ENCODE measurements at regions not wholly inside any gene's neighbourhood (a gene's known extent, or its start where the extent isn't known, plus 50 kb on each side); places are given as distances from the start of the nearest gene placed in this dataset.

DNA sequence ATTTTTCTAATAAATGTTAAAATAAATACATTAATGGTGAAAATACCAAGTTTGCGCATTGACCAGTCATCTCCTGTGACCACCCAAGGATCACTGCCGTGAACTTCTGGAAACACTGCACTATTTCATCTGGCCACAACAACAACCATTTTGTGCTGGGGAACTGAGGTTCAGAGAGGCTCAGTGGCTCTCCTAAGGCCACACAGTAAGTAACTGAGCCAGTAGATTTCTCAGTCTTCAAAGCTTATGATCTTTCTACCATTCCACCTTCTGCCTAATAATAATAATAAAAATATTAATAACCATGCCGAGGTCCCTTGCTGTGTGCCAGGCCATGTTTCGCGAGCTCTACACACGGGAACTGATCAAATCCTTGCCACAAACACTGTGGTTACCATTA lies 182.0 kb downstream of the IRF8 start:
- no TSS peak for BruUV-seq (replicated peaks)
- CTCF ChIA-PET, result interaction anchor here (1.2 kb wide), 1 partner anchor 437 kb away, joined by 3 read pairs; no protein-coding TSS in a partner anchor
- H3K9me2 ChIP-seq (ENCODE audit: insufficient read depth), result no peaks in the 10 kb centered on the region
- H3K27ac ChIP-seq (ENCODE audit: low read depth, low read length), result no peak overlapping the region
- intact Hi-C loops (cut with micrococcal nuclease), result no loop called here
- H3K27me3 ChIP-seq (ENCODE audit: insufficient read depth, low read length), result peaks cover 23% of the 10 kb centered on the region; the same call in 1 of the 2 replicates
- TF ChIP-seq POLR2A (IDR thresholded peaks at IDR 0.05; ENCODE audit: borderline replicate concordance, extremely low read depth, insufficient read depth, insufficient read length) (no peak), TCF7L2 (IDR thresholded peaks at IDR 0.05; ENCODE audit: borderline replicate concordance, extremely low read depth, insufficient read depth, insufficient read length) (no peak)
- RAD21 ChIA-PET (ENCODE audit: low non-redundant PET in 1 of 2, low total read pairs in 2 of 2, uncharacterized antibody in 2 of 2, unreplicated experiment in 2 of 2), result no interaction called here
- H3K4me3 ChIP-seq (replicated peaks in 1 of 2; ENCODE audit: low read depth in 1 of 2, low read length in 2 of 2), result no peak overlapping the region
- H3K4me1 ChIP-seq (ENCODE audit: control insufficient read depth in 1 of 2, insufficient read depth in 2 of 2, low read length in 2 of 2), result no peaks in the 10 kb centered on the region
- POLR2A ChIA-PET, result no interaction called here
- no peak overlapping the region for H3K9ac ChIP-seq (ENCODE audit: low read length)
- no peaks in the 10 kb centered on the region for H3K79me2 ChIP-seq (ENCODE audit: insufficient read depth, low read length)
- no peak for DNase-seq (ENCODE audit: low read depth, low spot score)
- no peak for ATAC-seq
- H4K20me1 ChIP-seq (ENCODE audit: insufficient read depth), result no peaks in the 10 kb centered on the region
- no peak overlapping the region for H2AFZ ChIP-seq (ENCODE audit: low read depth, low read length, poor library complexity, severe bottlenecking)
- H3K9me3 ChIP-seq (ENCODE audit: control insufficient read depth in 1 of 2, insufficient read depth in 1 of 2, low read depth in 1 of 2, low read length in 2 of 2), result no peaks in the 10 kb centered on the region
- no peak overlapping the region for H3K4me2 ChIP-seq (ENCODE audit: low read length)
- H3K36me3 ChIP-seq (ENCODE audit: control insufficient read depth in 1 of 2, insufficient read depth in 2 of 2, low read length in 2 of 2), result no peaks in the 10 kb centered on the region

DNA sequence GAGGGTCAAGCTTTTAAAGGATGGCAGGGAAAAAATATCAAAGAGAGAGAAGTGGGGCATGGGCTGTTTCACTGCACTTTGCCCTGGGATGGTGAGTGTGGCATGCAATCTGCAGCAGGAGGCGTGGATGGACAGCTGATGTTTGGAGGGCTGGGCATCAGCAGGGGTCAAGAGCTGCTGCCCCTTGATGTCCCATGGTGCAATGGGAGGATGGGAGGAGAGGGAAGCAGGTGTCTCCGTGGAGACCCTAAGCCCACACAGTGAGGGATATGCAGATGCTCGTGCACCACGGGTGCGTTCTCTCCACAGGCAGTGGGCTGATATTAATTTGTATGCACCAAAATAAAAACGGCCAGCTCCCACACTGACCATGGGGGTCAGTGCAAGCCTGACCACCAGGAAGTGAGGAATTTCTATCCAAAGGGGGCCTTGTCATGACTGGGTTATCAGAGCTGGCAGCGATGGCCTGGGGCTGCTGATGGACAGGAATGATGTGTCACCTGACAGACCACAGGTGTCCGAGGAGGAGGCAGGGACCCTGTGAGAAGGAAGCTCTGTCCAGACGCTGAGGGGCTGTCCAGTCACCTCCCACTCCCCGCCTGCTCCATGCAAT lies 183.6 kb downstream of the IRF8 start:
- H2AFZ ChIP-seq (ENCODE audit: low read depth, low read length, poor library complexity, severe bottlenecking), result no peak overlapping the region
- no peak overlapping the region for H3K9ac ChIP-seq (ENCODE audit: low read length)
- no peak overlapping the region for H3K4me2 ChIP-seq (ENCODE audit: low read length)
- no peaks in the 10 kb centered on the region for H3K79me2 ChIP-seq (ENCODE audit: insufficient read depth, low read length)
- ATAC-seq, result no peak
- H4K20me1 ChIP-seq (ENCODE audit: insufficient read depth), result no peaks in the 10 kb centered on the region
- H3K4me3 ChIP-seq (replicated peaks in 1 of 2; ENCODE audit: low read depth in 1 of 2, low read length in 2 of 2), result no peak overlapping the region
- no TSS peak for BruUV-seq (replicated peaks)
- CTCF ChIA-PET, result interaction anchor here (1.1 kb wide), 1 partner anchor 9 kb away, joined by 4 read pairs; no protein-coding TSS in a partner anchor
- RAD21 ChIA-PET (ENCODE audit: low non-redundant PET in 1 of 2, low total read pairs in 2 of 2, uncharacterized antibody in 2 of 2, unreplicated experiment in 2 of 2), result no interaction called here
- TF ChIP-seq RAD21 (IDR thresholded peaks at IDR 0.05; ENCODE audit: low read depth) (no peak), ZFX (IDR thresholded peaks at IDR 0.05) (no peak), CBX3 (IDR thresholded peaks at IDR 0.05; ENCODE audit: low read depth) (no peak), FOSL1 (IDR thresholded peaks at IDR 0.05; ENCODE audit: low read depth) (no peak), JUND (IDR thresholded peaks at IDR 0.05) (no peak), TCF7L2 (IDR thresholded peaks at IDR 0.05; ENCODE audit: borderline replicate concordance, extremely low read depth, insufficient read depth, insufficient read length) (no peak), EZH2 (IDR thresholded peaks at IDR 0.05) (no peak)
- TF ChIP-seq, protein P1, sequence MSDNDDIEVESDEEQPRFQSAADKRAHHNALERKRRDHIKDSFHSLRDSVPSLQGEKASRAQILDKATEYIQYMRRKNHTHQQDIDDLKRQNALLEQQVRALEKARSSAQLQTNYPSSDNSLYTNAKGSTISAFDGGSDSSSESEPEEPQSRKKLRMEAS (IDR thresholded peaks at IDR 0.05), result no peak
- TF ChIP-seq, protein P2, sequence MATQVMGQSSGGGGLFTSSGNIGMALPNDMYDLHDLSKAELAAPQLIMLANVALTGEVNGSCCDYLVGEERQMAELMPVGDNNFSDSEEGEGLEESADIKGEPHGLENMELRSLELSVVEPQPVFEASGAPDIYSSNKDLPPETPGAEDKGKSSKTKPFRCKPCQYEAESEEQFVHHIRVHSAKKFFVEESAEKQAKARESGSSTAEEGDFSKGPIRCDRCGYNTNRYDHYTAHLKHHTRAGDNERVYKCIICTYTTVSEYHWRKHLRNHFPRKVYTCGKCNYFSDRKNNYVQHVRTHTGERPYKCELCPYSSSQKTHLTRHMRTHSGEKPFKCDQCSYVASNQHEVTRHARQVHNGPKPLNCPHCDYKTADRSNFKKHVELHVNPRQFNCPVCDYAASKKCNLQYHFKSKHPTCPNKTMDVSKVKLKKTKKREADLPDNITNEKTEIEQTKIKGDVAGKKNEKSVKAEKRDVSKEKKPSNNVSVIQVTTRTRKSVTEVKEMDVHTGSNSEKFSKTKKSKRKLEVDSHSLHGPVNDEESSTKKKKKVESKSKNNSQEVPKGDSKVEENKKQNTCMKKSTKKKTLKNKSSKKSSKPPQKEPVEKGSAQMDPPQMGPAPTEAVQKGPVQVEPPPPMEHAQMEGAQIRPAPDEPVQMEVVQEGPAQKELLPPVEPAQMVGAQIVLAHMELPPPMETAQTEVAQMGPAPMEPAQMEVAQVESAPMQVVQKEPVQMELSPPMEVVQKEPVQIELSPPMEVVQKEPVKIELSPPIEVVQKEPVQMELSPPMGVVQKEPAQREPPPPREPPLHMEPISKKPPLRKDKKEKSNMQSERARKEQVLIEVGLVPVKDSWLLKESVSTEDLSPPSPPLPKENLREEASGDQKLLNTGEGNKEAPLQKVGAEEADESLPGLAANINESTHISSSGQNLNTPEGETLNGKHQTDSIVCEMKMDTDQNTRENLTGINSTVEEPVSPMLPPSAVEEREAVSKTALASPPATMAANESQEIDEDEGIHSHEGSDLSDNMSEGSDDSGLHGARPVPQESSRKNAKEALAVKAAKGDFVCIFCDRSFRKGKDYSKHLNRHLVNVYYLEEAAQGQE (IDR thresholded peaks at IDR 0.05; ENCODE audit: low read depth), result no peak
- H3K4me1 ChIP-seq (ENCODE audit: control insufficient read depth in 1 of 2, insufficient read depth in 2 of 2, low read length in 2 of 2), result no peaks in the 10 kb centered on the region
- POLR2A ChIA-PET, result no interaction called here
- no peak overlapping the region for H3K27ac ChIP-seq (ENCODE audit: low read depth, low read length)
- H3K27me3 ChIP-seq (ENCODE audit: insufficient read depth, low read length), result peaks cover 23% of the 10 kb centered on the region; the same call in 1 of the 2 replicates
- intact Hi-C loops (cut with micrococcal nuclease), result no loop called here
- H3K36me3 ChIP-seq (ENCODE audit: control insufficient read depth in 1 of 2, insufficient read depth in 2 of 2, low read length in 2 of 2), result no peaks in the 10 kb centered on the region
- no peak for DNase-seq (ENCODE audit: low read depth, low spot score)
- no peaks in the 10 kb centered on the region for H3K9me2 ChIP-seq (ENCODE audit: insufficient read depth)
- no peaks in the 10 kb centered on the region for H3K9me3 ChIP-seq (ENCODE audit: control insufficient read depth in 1 of 2, insufficient read depth in 1 of 2, low read depth in 1 of 2, low read length in 2 of 2)
